ENCODE measurements at regions not wholly inside any gene's neighbourhood (a gene's known extent, or its start where the extent isn't known, plus 50 kb on each side); places are given as distances from the start of the nearest gene placed in this dataset.

DNA sequence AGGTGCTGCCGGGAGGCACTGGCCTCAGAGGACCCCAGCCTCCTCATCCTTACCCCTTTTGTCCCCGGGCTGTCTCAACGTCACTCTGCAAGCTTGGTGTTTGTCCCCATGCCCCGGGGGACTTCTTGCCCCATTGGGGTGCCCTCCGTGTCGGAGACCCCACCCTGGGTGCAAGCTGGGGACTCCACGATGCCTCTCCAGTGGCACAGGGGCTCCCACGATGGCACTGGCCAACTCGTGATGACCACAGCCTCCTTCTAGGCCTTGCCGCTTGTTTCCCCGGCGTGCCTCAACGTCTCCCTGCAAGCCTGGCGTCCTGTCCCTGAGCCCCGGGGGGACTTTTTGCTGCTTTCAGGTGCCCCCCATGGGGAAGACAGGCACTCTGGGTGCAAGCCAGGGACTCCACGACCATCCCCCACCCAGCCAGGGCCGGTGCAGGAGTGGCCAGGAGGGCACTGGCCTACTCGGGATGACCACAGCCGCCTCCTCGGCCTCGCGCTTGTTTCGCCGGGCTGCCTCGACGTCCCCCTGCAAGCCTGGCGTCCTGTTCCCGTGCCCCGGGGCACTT is 237.0 kb downstream of the TUBA3C start (continued):
- no peak for TF ChIP-seq REST (IDR thresholded peaks at IDR 0.05; ENCODE audit: low read depth)
- TF ChIP-seq CEBPB (IDR thresholded peaks at IDR 0.05; ENCODE audit: low read depth): no peak
- TF ChIP-seq ZFX (IDR thresholded peaks at IDR 0.05): no peak

GRCh38 chr13:18943721-18944391 is 237.8 kb downstream of the TUBA3C start:
- intact Hi-C loops (cut with micrococcal nuclease): no loop called here
- H3K27ac ChIP-seq (ENCODE audit: low read depth, low read length): no peak overlapping the region
- H3K9me2 ChIP-seq (ENCODE audit: insufficient read depth): no peaks in the 10 kb centered on the region
- H3K79me2 ChIP-seq (ENCODE audit: insufficient read depth, low read length): no peaks in the 10 kb centered on the region
- peaks cover 0 to 14% of the 10 kb centered on the region in 2 experiments; a peak in 2 of 4 replicates for H3K9me3 ChIP-seq (ENCODE audit: control insufficient read depth in 1 of 2, insufficient read depth in 1 of 2, low read depth in 1 of 2, low read length in 2 of 2)
- no peak for DNase-seq (ENCODE audit: low read depth, low spot score)
- H3K9ac ChIP-seq (ENCODE audit: low read length): no peak overlapping the region
- TF ChIP-seq YY1 (IDR thresholded peaks at IDR 0.05; ENCODE audit: extremely low read depth, insufficient replicate concordance, low read depth, low read length): no peak
- H3K36me3 ChIP-seq (ENCODE audit: control insufficient read depth in 1 of 2, insufficient read depth in 2 of 2, low read length in 2 of 2): no peaks in the 10 kb centered on the region
- no peaks in the 10 kb centered on the region for H3K4me1 ChIP-seq (ENCODE audit: control insufficient read depth in 1 of 2, insufficient read depth in 2 of 2, low read length in 2 of 2)
- CTCF ChIA-PET: no interaction called here
- BruUV-seq (replicated peaks): no TSS peak
- no peak overlapping the region for H3K4me2 ChIP-seq (ENCODE audit: low read length)
- RAD21 ChIA-PET (ENCODE audit: low non-redundant PET in 1 of 2, low total read pairs in 2 of 2, uncharacterized antibody in 2 of 2, unreplicated experiment in 2 of 2): no interaction called here
- no peaks in the 10 kb centered on the region for H4K20me1 ChIP-seq (ENCODE audit: insufficient read depth)
- H2AFZ ChIP-seq (ENCODE audit: low read depth, low read length, poor library complexity, severe bottlenecking): no peak overlapping the region
- ATAC-seq: no peak
- no peaks in the 10 kb centered on the region for H3K27me3 ChIP-seq (ENCODE audit: insufficient read depth, low read length)
- POLR2A ChIA-PET: no interaction called here
- no peak overlapping the region for H3K4me3 ChIP-seq (replicated peaks in 1 of 2; ENCODE audit: low read depth in 1 of 2, low read length in 2 of 2)

All from HCT116 (cell line).